Breast epithelium (tissue), 3 donors: ENCODE measurements at regions not wholly inside any gene's neighbourhood (a gene's known extent, or its start where the extent isn't known, plus 50 kb on each side); places are given as distances from the start of the nearest gene placed in this dataset.

Experiments used
- CTCF ChIP-seq, 3 donors: fragments of 450-650 bp; IDR thresholded peaks; one replicate each; pipeline ENCODE4 v1.5.1; 2016 to 2017; ENCODE audit warnings: antibody characterized with exemption in 3 of 3, mild to moderate bottlenecking in 3 of 3, moderate library complexity in 3 of 3
- POLR2A ChIP-seq: fragments of 450-650 bp; IDR thresholded peaks from one replicate; pipeline ENCODE4 v1.6.1; 2016; ENCODE audit warnings: antibody characterized with exemption, mild to moderate bottlenecking, moderate library complexity
- POLR2AphosphoS5 ChIP-seq, 3 donors: sonication (generic); formaldehyde crosslinking; IDR thresholded peaks; one replicate each; pipeline ENCODE4 v1.6.1; 2017; ENCODE audit warnings: antibody characterized with exemption in 3 of 3

GRCh38 chr2:200174433-200175216, 131.9 kb upstream of the SPATS2L start:
- TF ChIP-seq CTCF (IDR thresholded peaks at IDR 0.05) (no peak), POLR2A (no peak), POLR2AphosphoS5 (IDR thresholded peaks at IDR 0.05) (no peak)
